ENCODE measurements at regions not wholly inside any gene's neighbourhood (a gene's known extent, or its start where the extent isn't known, plus 50 kb on each side); places are given as distances from the start of the nearest gene placed in this dataset.
A peak's percentile ranks its signal among the peaks of the same experiment; 100 is the strongest.

DNA sequence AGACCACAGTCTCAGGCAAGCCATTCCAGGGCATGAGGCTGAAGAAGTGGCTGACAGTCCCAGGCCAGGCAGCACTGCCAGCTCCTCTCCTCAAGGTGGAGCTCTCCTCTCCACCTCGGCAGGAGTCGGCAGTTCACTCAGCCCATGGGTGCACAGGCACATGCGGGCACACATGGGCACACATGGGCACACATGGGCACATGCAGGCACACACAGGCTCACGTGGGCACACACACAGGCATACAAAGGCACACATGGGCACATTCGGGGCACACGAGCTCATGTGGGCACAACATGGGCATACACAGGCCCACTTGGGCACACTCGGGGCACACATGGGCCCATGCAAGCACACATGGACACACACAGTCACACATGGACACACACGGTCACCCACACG is 65.3 kb upstream of the TAF1B start:
- TF ChIP-seq, protein P1, sequence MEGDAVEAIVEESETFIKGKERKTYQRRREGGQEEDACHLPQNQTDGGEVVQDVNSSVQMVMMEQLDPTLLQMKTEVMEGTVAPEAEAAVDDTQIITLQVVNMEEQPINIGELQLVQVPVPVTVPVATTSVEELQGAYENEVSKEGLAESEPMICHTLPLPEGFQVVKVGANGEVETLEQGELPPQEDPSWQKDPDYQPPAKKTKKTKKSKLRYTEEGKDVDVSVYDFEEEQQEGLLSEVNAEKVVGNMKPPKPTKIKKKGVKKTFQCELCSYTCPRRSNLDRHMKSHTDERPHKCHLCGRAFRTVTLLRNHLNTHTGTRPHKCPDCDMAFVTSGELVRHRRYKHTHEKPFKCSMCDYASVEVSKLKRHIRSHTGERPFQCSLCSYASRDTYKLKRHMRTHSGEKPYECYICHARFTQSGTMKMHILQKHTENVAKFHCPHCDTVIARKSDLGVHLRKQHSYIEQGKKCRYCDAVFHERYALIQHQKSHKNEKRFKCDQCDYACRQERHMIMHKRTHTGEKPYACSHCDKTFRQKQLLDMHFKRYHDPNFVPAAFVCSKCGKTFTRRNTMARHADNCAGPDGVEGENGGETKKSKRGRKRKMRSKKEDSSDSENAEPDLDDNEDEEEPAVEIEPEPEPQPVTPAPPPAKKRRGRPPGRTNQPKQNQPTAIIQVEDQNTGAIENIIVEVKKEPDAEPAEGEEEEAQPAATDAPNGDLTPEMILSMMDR (conservative IDR thresholded peaks at IDR 0.05) = peak; percentile 55
- no peak for TF ChIP-seq ZFX (IDR thresholded peaks at IDR 0.05)

All from C4-2B (cell line).